DND-41 (cell line): ENCODE measurements at regions not wholly inside any gene's neighbourhood (a gene's known extent, or its start where the extent isn't known, plus 50 kb on each side); places are given as distances from the start of the nearest gene placed in this dataset.
"Not testable (repeated sequence)": the region's sequence is repeated elsewhere in the genome, so short reads cannot be mapped to it uniquely, and the experiment has no call there.

Experiments
- ATAC-seq: fragments of 200-7000 bp; cut with Tn5 transposase; 3 replicates; pipeline ENCODE4 v1.9.1; 2021; ENCODE audit warnings: low read depth; ENCODE audit not compliant: insufficient read depth
- DNase-seq: peaks from one replicate; pipeline ENCODE4 v3.0.0-alpha.2; 2020
- H2AFZ ChIP-seq: 2 replicates; pipeline ENCODE4 v1.6.0; 2012; ENCODE audit warnings: low read depth, low read length
- H3K27ac ChIP-seq: 2 replicates; pipeline ENCODE4 v1.5.1; 2012; ENCODE audit warnings: low read length, inconsistent platforms
- H3K27me3 ChIP-seq: fragments of 200-600 bp; sonication (generic); 2 replicates; pipeline ENCODE4 v1.6.0; 2012; ENCODE audit warnings: low read length, mild to moderate bottlenecking, inconsistent platforms; ENCODE audit not compliant: insufficient read depth, poor library complexity
- H3K36me3 ChIP-seq: 2 replicates; pipeline ENCODE4 v1.5.1; 2012; ENCODE audit warnings: low read length, inconsistent platforms; ENCODE audit not compliant: insufficient read depth
- H3K4me1 ChIP-seq: 2 replicates; pipeline ENCODE4 v1.5.1; 2012; ENCODE audit warnings: mild to moderate bottlenecking, low read length; ENCODE audit not compliant: insufficient read depth
- H3K4me2 ChIP-seq: 2 replicates; pipeline ENCODE4 v1.6.0; 2012; ENCODE audit warnings: mild to moderate bottlenecking, moderate library complexity, low read length, inconsistent platforms; ENCODE audit not compliant: insufficient read depth
- H3K4me3 ChIP-seq, 2 experiments: fragments of 200-600 bp in 1 of 2; shearing (Covaris generic) in 1 of 2; 2 replicates each; pipeline ENCODE4 v1.5.1; 2012 to 2016; ENCODE audit warnings: inconsistent platforms in 2 of 2, low read length in 2 of 2, mild to moderate bottlenecking in 2 of 2, low read depth in 1 of 2, moderate library complexity in 1 of 2
- H3K79me2 ChIP-seq: 2 replicates; pipeline ENCODE4 v1.6.0; 2012; ENCODE audit warnings: low read length, inconsistent platforms; ENCODE audit not compliant: insufficient read depth
- H3K9ac ChIP-seq: 2 replicates; pipeline ENCODE4 v1.6.0; 2012; ENCODE audit warnings: low read depth, mild to moderate bottlenecking, inconsistent platforms, low read length, moderate library complexity
- H3K9me3 ChIP-seq: 2 replicates; pipeline ENCODE4 v1.5.1; 2012; ENCODE audit warnings: low read length, moderate library complexity, mild to moderate bottlenecking, inconsistent platforms; ENCODE audit not compliant: insufficient read depth, severe bottlenecking
- H4K20me1 ChIP-seq: 2 replicates; pipeline ENCODE4 v1.6.0; 2012; ENCODE audit warnings: low read length; ENCODE audit not compliant: insufficient read depth
- EZH2 ChIP-seq: IDR thresholded peaks from 3 replicates; pipeline ENCODE4 v1.6.1; 2012; ENCODE audit warnings: borderline replicate concordance, low read depth, mild to moderate bottlenecking, moderate library complexity, low read length, inconsistent platforms; ENCODE audit not compliant: severe bottlenecking
- TF ChIP-seq, protein P1 (sequence below): IDR thresholded peaks from 2 replicates; pipeline ENCODE4 v1.5.1; 2012; ENCODE audit warnings: borderline replicate concordance, low read length, moderate library complexity, mild to moderate bottlenecking; ENCODE audit not compliant: poor library complexity, severe bottlenecking; ENCODE audit errors: extremely low read depth

DNA sequence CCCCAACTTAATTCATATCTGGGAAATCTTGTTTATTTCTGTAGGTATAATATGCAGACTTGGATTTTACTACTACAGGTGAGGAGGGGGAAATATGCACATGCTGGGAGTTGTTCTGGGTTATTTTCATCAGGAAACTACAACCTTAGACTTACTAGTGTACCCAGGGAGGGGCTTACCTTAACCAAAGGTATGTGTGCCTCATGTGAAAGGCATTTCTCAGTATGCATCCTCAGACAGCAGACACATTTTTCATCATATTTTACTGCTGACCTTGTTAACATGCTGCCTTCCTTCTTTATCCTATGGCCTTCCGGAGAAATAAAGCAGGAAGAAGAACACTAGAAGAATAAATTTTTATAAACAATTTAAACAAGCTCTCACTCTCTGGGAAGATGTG, 214.9 kb downstream of the SPANXN4 start:
- Histone ChIP-seq H3K9me3 (no peaks in the 10 kb centered on the region), H4K20me1 (no peaks in the 10 kb centered on the region), H3K79me2 (no peaks in the 10 kb centered on the region), H3K4me3 (no peak overlapping the region), H3K27ac (no peak overlapping the region), H3K4me2 (no peak overlapping the region), H2AFZ (no peak overlapping the region), H3K27me3 (no peaks in the 10 kb centered on the region), H3K36me3 (no peaks in the 10 kb centered on the region), H3K9ac (no peak overlapping the region), H3K4me1 (no peaks in the 10 kb centered on the region)
- ATAC-seq = no peak
- no peak for TF ChIP-seq EZH2
- TF ChIP-seq, protein P1, sequence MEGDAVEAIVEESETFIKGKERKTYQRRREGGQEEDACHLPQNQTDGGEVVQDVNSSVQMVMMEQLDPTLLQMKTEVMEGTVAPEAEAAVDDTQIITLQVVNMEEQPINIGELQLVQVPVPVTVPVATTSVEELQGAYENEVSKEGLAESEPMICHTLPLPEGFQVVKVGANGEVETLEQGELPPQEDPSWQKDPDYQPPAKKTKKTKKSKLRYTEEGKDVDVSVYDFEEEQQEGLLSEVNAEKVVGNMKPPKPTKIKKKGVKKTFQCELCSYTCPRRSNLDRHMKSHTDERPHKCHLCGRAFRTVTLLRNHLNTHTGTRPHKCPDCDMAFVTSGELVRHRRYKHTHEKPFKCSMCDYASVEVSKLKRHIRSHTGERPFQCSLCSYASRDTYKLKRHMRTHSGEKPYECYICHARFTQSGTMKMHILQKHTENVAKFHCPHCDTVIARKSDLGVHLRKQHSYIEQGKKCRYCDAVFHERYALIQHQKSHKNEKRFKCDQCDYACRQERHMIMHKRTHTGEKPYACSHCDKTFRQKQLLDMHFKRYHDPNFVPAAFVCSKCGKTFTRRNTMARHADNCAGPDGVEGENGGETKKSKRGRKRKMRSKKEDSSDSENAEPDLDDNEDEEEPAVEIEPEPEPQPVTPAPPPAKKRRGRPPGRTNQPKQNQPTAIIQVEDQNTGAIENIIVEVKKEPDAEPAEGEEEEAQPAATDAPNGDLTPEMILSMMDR = no peak
- no peak for DNase-seq

DNA sequence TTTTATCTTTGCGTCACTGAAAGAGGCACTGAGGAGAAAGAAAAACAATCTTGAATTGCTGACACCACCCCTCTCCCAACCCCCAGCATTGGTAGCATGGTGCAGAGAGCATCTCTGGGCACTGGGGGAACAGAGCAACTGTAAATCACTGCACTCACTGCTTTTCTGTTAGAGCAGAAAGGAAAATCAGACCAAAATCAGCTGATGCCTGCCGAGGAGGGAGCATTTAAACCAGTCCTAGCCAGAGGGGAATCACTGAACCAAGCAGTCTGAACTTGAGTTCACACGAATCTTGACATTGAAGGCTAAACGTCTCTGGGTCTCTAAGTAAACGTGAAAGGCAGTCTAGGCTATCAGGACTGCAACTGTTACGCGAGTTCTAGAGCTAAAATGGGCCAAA, 205.8 kb downstream of the SPANXN4 start:
- H3K4me2 ChIP-seq = no peak overlapping the region
- DNase-seq = no peak
- H3K4me1 ChIP-seq = no peaks in the 10 kb centered on the region
- no peak overlapping the region for H3K9ac ChIP-seq
- no peaks in the 10 kb centered on the region for H4K20me1 ChIP-seq
- no peaks in the 10 kb centered on the region for H3K27me3 ChIP-seq
- no peak overlapping the region for H3K27ac ChIP-seq
- H3K9me3 ChIP-seq = no peaks in the 10 kb centered on the region
- TF ChIP-seq, protein P1 = no peak
- TF ChIP-seq EZH2 = no peak
- no peak overlapping the region for H2AFZ ChIP-seq
- ATAC-seq = no peak
- no peak overlapping the region for H3K4me3 ChIP-seq
- no peaks in the 10 kb centered on the region for H3K79me2 ChIP-seq
- no peaks in the 10 kb centered on the region for H3K36me3 ChIP-seq

DNA sequence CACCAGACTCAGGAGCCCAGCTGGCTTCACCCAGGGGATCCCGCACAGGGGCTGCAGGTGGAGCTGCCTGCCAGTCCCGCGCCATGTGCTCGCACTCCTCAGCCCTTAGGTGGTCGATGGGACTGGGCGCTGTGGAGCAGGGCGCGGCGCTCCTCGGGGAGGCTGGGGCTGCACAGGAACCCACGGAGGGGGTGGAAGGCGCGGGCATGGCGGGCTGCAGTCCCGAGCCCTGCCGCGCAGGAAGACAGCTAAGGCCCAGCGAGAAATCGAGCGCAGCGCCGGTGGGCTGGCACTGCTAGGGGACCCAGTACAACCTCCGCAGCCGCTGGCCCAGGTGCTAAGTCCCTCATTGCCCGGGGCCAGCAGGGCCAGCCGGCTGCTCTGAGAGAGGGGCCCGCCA, 202.9 kb downstream of the SPANXN4 start:
- H3K4me1 ChIP-seq, H3K27me3 ChIP-seq, H3K9ac ChIP-seq, H3K4me3 ChIP-seq, ATAC-seq, H3K79me2 ChIP-seq, H3K9me3 ChIP-seq, H3K4me2 ChIP-seq, H2AFZ ChIP-seq, DNase-seq, H3K27ac ChIP-seq, H3K36me3 ChIP-seq, H4K20me1 ChIP-seq: not testable (repeated sequence)

DNA sequence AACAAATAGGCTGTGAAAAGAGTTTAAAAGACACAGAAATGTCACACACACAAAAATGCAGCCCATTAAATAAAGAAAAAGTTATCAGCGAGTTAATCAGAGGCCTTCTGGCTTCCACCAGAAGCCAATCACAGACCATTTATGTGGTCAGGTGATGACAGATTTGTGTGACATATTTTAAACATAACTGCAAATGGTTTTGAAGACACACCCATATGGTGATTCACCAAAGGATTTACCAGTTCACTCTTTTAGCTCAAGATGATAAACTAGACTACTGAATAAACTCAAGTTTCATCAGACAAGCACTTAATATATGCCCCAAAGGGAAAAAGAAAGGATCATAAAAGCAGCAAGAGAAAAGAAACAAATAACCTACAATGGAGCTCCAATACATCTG, 181.2 kb downstream of the SPANXN4 start:
- H3K4me1 ChIP-seq = no peaks in the 10 kb centered on the region
- DNase-seq (no peak), ATAC-seq (no peak)
- no peak overlapping the region for H3K4me2 ChIP-seq
- H3K36me3 ChIP-seq = no peaks in the 10 kb centered on the region
- no peak overlapping the region for H3K4me3 ChIP-seq
- H4K20me1 ChIP-seq = no peaks in the 10 kb centered on the region
- no peak for TF ChIP-seq EZH2
- TF ChIP-seq, protein P1 = no peak
- no peak overlapping the region for H2AFZ ChIP-seq
- no peak overlapping the region for H3K27ac ChIP-seq
- no peaks in the 10 kb centered on the region for H3K79me2 ChIP-seq
- no peaks in the 10 kb centered on the region for H3K9me3 ChIP-seq
- H3K27me3 ChIP-seq = no peaks in the 10 kb centered on the region
- H3K9ac ChIP-seq = no peak overlapping the region
